ENCODE measurements at regions not wholly inside any gene's neighbourhood (a gene's known extent, or its start where the extent isn't known, plus 50 kb on each side); places are given as distances from the start of the nearest gene placed in this dataset.

GRCh38 chr13:56351041-56351440 lies 789.7 kb upstream of the PRR20A start (continued):
- TF ChIP-seq CTCF (IDR thresholded peaks at IDR 0.05; ENCODE audit: low read depth, low read length, missing input control) = no peak
- TF ChIP-seq TAF1 (conservative IDR thresholded peaks at IDR 0.05) = no peak
- TF ChIP-seq JUND (IDR thresholded peaks at IDR 0.05) = no peak
- no peak for TF ChIP-seq NR2F2 (IDR thresholded peaks at IDR 0.05)
- TF ChIP-seq, protein P1, sequence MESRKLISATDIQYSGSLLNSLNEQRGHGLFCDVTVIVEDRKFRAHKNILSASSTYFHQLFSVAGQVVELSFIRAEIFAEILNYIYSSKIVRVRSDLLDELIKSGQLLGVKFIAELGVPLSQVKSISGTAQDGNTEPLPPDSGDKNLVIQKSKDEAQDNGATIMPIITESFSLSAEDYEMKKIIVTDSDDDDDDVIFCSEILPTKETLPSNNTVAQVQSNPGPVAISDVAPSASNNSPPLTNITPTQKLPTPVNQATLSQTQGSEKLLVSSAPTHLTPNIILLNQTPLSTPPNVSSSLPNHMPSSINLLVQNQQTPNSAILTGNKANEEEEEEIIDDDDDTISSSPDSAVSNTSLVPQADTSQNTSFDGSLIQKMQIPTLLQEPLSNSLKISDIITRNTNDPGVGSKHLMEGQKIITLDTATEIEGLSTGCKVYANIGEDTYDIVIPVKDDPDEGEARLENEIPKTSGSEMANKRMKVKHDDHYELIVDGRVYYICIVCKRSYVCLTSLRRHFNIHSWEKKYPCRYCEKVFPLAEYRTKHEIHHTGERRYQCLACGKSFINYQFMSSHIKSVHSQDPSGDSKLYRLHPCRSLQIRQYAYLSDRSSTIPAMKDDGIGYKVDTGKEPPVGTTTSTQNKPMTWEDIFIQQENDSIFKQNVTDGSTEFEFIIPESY (IDR thresholded peaks at IDR 0.05) = no peak
- no peak for TF ChIP-seq RXRA (IDR thresholded peaks at IDR 0.05)

DNA sequence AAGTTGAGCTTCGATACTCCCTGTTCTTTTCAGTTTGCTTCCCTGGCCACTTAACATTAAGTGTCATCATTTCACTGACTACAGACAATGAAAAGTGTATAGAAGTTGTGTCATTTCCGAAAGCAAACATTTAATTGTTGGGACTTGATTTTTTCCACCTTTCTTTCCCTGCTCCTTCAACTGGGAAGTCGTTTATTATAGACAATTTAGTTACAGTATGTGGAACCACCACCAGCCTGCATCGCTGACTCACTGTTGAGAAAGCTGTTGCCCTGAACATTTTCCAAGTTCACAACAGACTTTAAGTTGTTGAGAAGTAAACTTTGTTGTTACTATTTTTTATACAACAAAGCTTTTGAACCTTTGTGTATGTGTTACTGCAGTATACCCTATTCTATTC lies 788.4 kb upstream of the PRR20A start:
- H3K4me3 ChIP-seq (ENCODE audit: low read depth in 1 of 3, low read length in 3 of 3) = no peak overlapping the region
- no peak for TF ChIP-seq REST (IDR thresholded peaks at IDR 0.05)
- no peak for TF ChIP-seq CTCF (IDR thresholded peaks at IDR 0.05; ENCODE audit: low read depth, low read length, missing input control)
- TF ChIP-seq ATF3 (IDR thresholded peaks at IDR 0.05) = no peak
- no peak for TF ChIP-seq TAF1 (conservative IDR thresholded peaks at IDR 0.05)
- no peak for TF ChIP-seq NR2F2 (IDR thresholded peaks at IDR 0.05)
- TF ChIP-seq SP1 (IDR thresholded peaks at IDR 0.05) = no peak
- TF ChIP-seq RAD21 (IDR thresholded peaks at IDR 0.05) = no peak
- no peak for TF ChIP-seq YY1 (IDR thresholded peaks at IDR 0.05)
- no peak for TF ChIP-seq FOXA2 (IDR thresholded peaks at IDR 0.05)
- TF ChIP-seq MAX (IDR thresholded peaks at IDR 0.05) = no peak
- H3K9me3 ChIP-seq (ENCODE audit: control insufficient read depth in 4 of 4, low read length in 3 of 4) = no peaks in the 10 kb centered on the region
- no peak overlapping the region for H3K27ac ChIP-seq (ENCODE audit: low read depth in 1 of 2, low read length in 2 of 2)
- no peaks in the 10 kb centered on the region for H3K36me3 ChIP-seq (ENCODE audit: control insufficient read depth in 4 of 4, insufficient read depth in 3 of 4, low read depth in 1 of 4, low read length in 3 of 4)
- no peaks in the 10 kb centered on the region for H3K4me1 ChIP-seq (ENCODE audit: control insufficient read depth in 4 of 4, insufficient read depth in 4 of 4, low read length in 3 of 4)
- no peaks in the 10 kb centered on the region for H3K27me3 ChIP-seq (ENCODE audit: control insufficient read depth in 4 of 4, insufficient read depth in 4 of 4, low read length in 3 of 4)
- no peak overlapping the region for H3K9ac ChIP-seq (ENCODE audit: low read depth in 1 of 2, low read length in 2 of 2)
- 67% methylated on average over 4 of the region's 4 CpGs for WGBS
- DNase-seq (ENCODE audit: low spot score) = no peak
